Left renal pelvis (tissue), 4 donors: ENCODE measurements at regions not wholly inside any gene's neighbourhood (a gene's known extent, or its start where the extent isn't known, plus 50 kb on each side); places are given as distances from the start of the nearest gene placed in this dataset.
"Not testable (repeated sequence)": the region's sequence is repeated elsewhere in the genome, so short reads cannot be mapped to it uniquely, and the experiment has no call there.

Experiments used
- DNase-seq, 4 donors: peaks; one replicate each; pipeline ENCODE4 v3.0.0-alpha.2; 2013; ENCODE audit warnings: low read depth in 4 of 4, low spot score in 3 of 4

GRCh38 chr3:22730701-22731100 lies 472.4 kb upstream of the UBE2E2 start:
- no peak for DNase-seq

GRCh38 chr3:22731901-22732300 lies 471.2 kb upstream of the UBE2E2 start:
- DNase-seq = no peak

DNA sequence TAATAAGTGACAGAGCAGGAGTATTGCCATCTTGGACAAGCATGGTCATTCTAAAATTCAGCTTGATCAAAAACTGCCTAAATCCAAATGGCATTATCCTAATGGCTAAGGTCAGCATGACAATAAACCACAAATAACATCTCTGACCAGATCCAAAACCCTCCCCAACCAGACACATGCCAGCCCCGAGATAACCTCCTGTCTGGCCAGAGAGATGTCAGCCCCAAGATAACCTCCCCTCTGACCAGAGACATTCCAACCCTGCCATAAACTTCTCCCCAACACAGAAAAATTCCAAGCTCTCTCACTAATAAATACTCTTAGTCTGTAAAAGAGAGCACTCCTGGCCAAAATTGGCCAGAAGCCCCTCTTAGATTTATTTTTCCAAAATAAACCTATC lies 470.5 kb upstream of the UBE2E2 start:
- no peak for DNase-seq

DNA sequence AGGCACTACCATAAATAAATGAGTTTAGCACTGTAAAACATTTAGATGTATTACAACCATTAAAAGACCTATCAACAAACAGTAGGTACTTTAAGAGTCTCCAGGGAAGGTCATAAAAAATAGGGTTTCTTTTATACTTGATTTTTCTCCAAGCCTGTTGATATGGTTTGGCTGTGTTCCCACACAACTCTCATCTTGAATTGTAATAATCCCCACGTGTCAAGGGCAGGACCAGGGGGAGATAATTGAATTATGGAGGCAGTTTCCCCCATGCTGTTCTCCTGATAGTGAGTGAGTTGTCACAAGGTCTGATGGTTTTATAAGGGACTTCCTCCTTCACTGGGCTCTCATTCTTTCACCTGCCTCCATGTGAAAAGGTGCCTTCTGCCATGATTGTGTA lies 468.9 kb upstream of the UBE2E2 start:
- DNase-seq = no peak

DNA sequence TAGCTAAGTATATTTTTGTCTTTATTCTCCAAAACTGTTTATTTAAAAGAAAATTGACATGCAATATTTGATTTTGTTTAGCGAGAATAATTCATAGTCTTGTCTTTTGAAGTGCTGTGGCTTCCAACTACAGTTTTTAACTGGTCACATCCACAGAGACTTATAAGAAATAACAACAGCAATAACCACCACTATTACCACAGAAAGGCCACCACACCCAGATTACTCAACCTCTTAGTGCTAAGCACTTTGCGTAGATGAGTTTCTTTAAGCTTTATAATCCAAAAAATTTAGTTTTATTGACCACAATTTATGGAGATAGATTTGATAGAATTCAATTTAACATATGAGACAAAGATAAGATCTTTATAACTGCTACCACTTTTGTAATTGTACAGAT lies 468.4 kb upstream of the UBE2E2 start:
- DNase-seq = no peak

- no peak for DNase-seq
Measured at GRCh38 chr3:22735373-22735772, 467.8 kb upstream of the UBE2E2 start.

DNA sequence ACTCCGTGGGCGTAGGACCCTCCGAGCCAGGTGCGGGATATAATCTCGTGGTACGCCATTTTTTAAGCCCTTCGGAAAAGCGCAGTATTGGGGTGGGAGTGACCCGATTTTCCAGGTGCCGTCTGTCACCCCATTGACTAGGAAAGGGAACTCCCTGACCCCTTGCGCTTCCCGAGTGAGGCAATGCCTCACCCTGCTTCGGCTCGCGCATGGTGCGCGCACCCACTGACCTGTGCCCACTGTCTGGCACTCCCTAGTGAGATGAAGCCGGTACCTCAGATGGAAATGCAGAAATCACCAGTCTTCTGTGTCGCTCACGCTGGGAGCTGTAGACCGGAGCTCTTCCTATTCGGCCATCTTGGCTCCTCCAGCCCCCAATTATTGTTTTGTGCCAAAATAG lies 459.7 kb upstream of the UBE2E2 start:
- DNase-seq = not testable (repeated sequence)

- no peak for DNase-seq
Measured at GRCh38 chr3:22745321-22745720, 457.8 kb upstream of the UBE2E2 start.

- no peak for DNase-seq
Measured at GRCh38 chr3:22746221-22746620, 456.9 kb upstream of the UBE2E2 start.

DNA sequence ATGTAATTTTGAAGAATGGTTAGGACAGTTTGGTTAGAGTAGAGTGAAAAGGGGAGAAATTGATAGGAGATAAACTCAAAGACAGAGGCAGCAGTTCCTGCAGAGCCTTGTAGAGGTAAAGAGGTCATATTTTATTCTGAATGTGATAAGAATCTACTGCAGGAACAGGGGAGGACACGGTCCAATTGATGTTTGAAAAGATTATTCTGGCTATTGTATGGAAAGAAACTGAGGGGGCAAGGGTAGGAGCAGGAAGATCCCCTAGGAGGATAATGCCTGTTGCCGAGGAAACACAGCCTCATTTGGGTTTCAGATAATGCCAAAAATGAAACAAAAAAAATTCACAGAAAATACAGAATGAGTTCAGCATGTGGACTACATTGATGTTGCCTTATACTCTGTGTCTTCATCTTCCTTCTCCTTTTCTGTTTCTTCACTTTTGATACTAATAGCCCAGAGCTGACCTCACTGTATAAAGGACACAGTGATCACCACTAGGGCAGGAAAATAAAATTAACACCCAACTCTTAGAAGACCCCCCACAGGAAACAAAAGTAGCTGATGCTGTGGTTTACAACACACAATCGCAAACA lies 454.6 kb upstream of the UBE2E2 start:
- DNase-seq = no peak

DNA sequence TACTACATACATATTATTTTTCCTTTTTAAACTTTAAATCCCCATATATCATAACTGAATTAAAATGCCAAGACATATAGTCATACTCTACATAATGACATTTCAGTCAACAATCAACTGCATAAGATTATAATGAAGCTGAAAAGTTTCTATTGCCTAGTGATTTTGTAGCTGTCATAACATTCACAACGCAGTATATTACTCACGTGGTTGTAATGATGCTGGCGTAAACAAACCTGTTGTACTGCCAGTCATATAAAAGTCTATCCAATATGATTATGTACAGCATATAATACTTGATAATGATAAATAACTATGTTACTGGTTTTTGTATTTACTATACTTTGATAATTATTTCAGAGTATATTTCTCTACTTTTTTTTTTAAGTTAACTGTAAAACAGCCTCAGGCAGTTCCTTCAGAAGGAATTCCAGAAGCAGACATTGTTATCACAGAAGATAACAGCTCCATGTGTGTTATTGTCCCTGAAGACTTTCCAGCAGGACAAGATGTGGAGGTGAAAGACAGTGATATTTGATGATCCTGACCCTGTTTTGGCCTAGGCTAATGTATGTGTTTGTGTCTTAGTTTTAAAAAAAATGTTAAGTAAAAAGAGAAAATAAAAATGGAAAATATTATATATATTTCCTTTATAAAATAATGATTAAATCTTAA lies 443.4 kb upstream of the UBE2E2 start:
- DNase-seq = no peak

DNA sequence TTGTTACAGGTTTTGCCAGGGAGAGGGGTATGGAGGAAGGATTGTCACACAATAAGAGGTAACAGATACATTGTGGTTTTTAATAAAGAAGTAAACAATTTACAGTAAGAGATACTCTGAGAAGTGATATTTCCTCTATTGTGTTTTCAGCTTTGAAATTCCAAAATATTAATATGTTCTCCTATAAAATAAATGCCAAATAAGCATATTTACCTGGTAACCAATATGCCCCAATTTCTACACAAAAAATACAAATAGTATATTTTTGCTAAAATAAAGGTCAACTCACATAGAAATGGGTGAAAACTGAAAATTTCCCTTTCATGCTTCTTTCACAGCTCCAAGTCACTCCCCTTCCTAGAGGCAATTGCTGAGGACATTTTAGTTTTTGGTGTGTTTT lies 437.4 kb upstream of the UBE2E2 start:
- no peak for DNase-seq

DNA sequence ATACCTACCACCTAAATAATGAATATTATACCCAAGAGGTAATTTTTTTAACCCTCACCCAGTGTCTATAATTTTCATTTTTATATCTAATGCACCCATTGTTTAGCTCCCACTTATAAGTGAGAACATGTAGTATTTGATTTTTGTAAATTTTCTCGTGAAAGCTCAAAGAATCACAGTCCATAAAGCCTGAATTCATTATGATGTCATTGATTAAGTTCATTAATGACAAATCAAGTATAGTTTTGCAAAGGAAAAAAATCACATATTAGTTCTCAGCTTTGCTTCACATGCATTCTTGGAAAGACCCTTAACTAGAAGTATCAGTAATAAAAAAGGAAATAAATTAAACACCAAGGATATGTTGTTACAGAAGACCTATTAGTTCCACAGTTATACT lies 425.3 kb upstream of the UBE2E2 start:
- no peak for DNase-seq

DNA sequence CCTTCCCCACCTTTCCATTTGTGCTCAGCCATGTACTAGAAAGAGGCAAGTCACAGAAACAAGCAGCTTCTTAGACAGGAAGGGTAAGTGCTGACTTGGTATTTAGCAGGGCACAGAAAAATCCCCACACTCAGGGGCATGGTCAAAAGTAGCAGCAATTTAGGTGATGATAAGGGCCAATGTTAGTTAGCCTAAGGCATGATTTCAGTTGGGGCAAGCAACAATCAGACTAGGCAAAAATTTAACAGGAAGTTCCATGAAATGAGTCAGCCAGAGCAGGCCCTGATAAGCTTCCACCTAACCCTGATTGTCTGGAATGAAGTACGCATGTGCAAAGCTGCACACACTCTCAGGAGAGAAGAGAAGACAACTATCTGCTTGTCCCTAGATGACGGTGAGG lies 423.4 kb upstream of the UBE2E2 start:
- no peak for DNase-seq

GRCh38 chr3:22792533-22792932 lies 410.6 kb upstream of the UBE2E2 start:
- DNase-seq = no peak

DNA sequence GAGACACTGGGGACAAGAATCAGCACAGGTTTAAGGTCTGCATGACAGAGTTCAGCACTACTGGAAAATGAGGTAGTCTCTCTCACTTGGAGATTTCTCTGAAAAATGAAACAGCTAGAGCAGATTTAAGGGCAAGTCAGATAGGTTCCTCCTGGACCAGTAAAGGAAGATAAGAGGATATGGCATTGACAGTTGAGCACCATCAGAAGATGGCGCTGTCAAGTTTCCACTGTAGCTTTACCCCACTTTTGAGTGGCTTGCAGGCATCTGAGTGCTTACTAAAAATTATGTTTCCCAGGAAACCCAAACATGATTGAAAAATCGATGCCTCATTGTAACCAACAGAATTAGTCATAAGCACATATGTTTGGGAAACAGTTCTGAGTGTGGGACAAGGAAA lies 407.2 kb upstream of the UBE2E2 start:
- DNase-seq = no peak

- no peak for DNase-seq
Measured at GRCh38 chr3:22798461-22798860, 404.7 kb upstream of the UBE2E2 start.

- no peak for DNase-seq
Measured at GRCh38 chr3:22819209-22819608, 383.9 kb upstream of the UBE2E2 start.

DNA sequence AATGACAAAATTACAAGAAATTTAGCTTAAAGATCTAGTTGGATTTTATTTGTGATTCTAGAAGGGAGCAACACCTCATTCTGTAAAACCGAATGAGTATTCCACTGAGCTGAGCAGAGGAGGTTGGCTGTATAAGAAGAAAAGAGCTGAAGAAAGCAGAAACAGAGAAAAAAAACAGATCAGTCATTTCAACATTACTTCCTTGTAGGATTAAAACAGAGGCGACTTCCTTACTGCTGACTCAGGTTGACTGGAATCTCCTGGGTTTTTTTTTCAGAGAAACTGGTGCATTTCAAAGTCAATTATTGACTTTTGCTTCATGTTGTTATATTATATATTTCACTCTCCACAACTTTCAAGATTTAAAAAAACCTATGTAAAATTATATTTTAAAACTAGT lies 368.1 kb upstream of the UBE2E2 start:
- no peak for DNase-seq

DNA sequence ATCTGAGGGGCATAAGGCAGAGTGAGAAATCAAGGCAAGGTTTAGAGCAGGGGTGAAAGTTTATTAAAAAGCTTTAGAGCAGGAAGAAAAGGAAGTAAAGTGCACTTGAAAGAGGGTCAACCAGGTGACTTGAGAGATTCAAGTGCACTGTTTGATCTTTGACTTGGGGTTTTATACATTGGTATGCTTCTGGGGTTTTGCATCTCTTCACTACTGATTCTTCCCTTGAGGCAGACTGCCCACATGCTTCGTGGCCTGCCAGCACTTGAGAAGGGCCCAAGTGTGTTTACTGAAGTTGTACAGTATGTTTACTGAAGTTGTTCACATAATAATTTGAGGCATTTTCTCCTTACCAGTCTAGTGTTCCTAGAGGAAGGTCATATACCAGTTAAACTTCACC lies 367.0 kb upstream of the UBE2E2 start:
- DNase-seq = no peak

DNA sequence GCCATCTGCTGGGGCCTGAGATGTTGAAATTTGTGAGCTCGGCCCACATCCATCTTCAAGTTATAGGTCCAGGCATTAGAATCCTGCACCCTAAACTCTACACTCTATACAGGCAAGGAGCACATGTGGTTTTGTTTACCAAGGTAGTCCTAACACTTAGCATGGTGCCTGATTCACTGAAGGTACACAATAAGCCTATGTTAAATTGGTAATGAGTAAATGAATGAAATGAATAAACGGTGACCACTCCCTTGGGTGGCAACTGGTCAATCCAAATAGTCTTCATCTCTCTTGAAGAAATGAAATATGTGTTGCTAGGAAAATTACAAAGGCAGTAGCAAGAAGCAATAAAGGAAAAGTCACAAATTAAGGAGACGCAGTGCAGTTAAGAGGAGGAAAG lies 359.3 kb upstream of the UBE2E2 start:
- DNase-seq = no peak

DNA sequence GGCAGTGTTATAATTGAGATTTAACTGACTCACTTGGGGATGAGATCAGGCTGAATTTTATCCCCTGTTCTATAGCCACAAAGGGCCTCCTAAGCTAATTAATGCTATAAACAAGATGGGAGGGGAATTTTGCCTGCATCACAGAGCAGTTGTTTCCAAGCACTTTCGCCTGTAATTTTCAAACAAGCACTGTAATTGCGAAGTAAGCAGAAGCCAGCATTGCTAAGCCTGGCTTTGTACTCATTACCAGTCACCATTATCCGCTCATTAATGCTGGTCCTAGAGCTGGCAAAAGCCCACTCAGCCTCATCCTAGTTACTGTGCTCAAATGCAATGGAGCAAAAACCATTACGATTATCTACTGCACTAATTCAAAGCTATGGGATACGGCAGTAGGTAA lies 356.6 kb upstream of the UBE2E2 start:
- DNase-seq = no peak

GRCh38 chr3:22849583-22849982 lies 353.5 kb upstream of the UBE2E2 start:
- not testable (repeated sequence) for DNase-seq
